ENCODE measurements at regions not wholly inside any gene's neighbourhood (a gene's known extent, or its start where the extent isn't known, plus 50 kb on each side); places are given as distances from the start of the nearest gene placed in this dataset.

- intact Hi-C loops (cut with DNase I): no loop called here
- peak; percentile 69 to 70 for ATAC-seq
These were observed 414.5 kb upstream of the ZNF608 start for GRCh38 chr5:125160787-125161502.

GRCh38 chr5:125162714-125163113 is 416.3 kb upstream of the ZNF608 start:
- intact Hi-C loops (cut with DNase I): no loop called here
- ATAC-seq (no peak), DNase-seq (no peak)

More at GRCh38 chr5:125160787-125161502, 414.5 kb upstream of the ZNF608 start:
- no peak for DNase-seq

- no peak for ATAC-seq
- DNase-seq: no peak
- intact Hi-C loops (cut with DNase I): no loop called here
These were observed 423.0 kb upstream of the ZNF608 start for GRCh38 chr5:125169396-125169795.

GRCh38 chr5:125171641-125172040 is 425.2 kb upstream of the ZNF608 start:
- intact Hi-C loops (cut with DNase I): no loop called here
- DNase-seq (no peak), ATAC-seq (no peak)

GRCh38 chr5:125175348-125176004 is 429.0 kb upstream of the ZNF608 start:
- no peak for DNase-seq
- ATAC-seq: no peak
- intact Hi-C loops (cut with DNase I): no loop called here

- ATAC-seq (no peak), DNase-seq (no peak)
- intact Hi-C loops (cut with DNase I): no loop called here
These were observed 429.6 kb upstream of the ZNF608 start for GRCh38 chr5:125176005-125176390.

- ATAC-seq (no peak), DNase-seq (no peak)
These were observed 430.9 kb upstream of the ZNF608 start for GRCh38 chr5:125177340-125177739.

GRCh38 chr5:125179612-125180011 is 433.2 kb upstream of the ZNF608 start:
- DNase-seq: no peak
- ATAC-seq: no peak
- intact Hi-C loops (cut with DNase I): loop anchor here in 1 of 2 donors (5.0 kb wide), 1 partner anchor 122 kb away; no protein-coding TSS in a partner anchor

More at GRCh38 chr5:125177340-125177739, 430.9 kb upstream of the ZNF608 start:
- intact Hi-C loops (cut with DNase I): no loop called here

GRCh38 chr5:125180231-125180829 is 433.9 kb upstream of the ZNF608 start:
- DNase-seq: no peak
- intact Hi-C loops (cut with DNase I): loop anchor here in 1 of 2 donors (5.0 kb wide), 1 partner anchor 123 kb away; no protein-coding TSS in a partner anchor
- ATAC-seq: no peak

GRCh38 chr5:125181159-125181558 is 434.7 kb upstream of the ZNF608 start:
- intact Hi-C loops (cut with DNase I): loop anchor here in 1 of 2 donors (5.0 kb wide), 1 partner anchor 124 kb away; no protein-coding TSS in a partner anchor
- no peak for DNase-seq
- no peak for ATAC-seq

- DNase-seq: no peak
- intact Hi-C loops (cut with DNase I): loop anchor here in 1 of 2 donors (5.0 kb wide), 1 partner anchor 125 kb away; no protein-coding TSS in a partner anchor
- no peak for ATAC-seq
These were observed 435.5 kb upstream of the ZNF608 start for GRCh38 chr5:125181955-125182354.

- intact Hi-C loops (cut with DNase I): no loop called here
- ATAC-seq (no peak), DNase-seq (no peak)
These were observed 439.3 kb upstream of the ZNF608 start for GRCh38 chr5:125185740-125186139.

GRCh38 chr5:125186911-125187375 is 440.5 kb upstream of the ZNF608 start:
- ATAC-seq (peak; percentile 70 to 89), DNase-seq (no peak)
- intact Hi-C loops (cut with DNase I): no loop called here

GRCh38 chr5:125189531-125189941 is 443.1 kb upstream of the ZNF608 start:
- intact Hi-C loops (cut with DNase I): no loop called here
- no peak for ATAC-seq
- no peak for DNase-seq

- no peak for ATAC-seq
- intact Hi-C loops (cut with DNase I): no loop called here
- DNase-seq: no peak
These were observed 444.0 kb upstream of the ZNF608 start for GRCh38 chr5:125190232-125191087.

GRCh38 chr5:125194883-125195282 is 448.4 kb upstream of the ZNF608 start:
- ATAC-seq: no peak

GRCh38 chr5:125196481-125197111 is 450.2 kb upstream of the ZNF608 start:
- DNase-seq (peak; percentile 32), ATAC-seq (peak; percentile 89 to 90)
- intact Hi-C loops (cut with DNase I): loop anchor here in 1 of 2 donors (5.0 kb wide), 1 partner anchor 449 kb away; the partner anchor contains the start of gene ZNF608

More at GRCh38 chr5:125194883-125195282, 448.4 kb upstream of the ZNF608 start:
- DNase-seq: no peak
- intact Hi-C loops (cut with DNase I): loop anchor here in 1 of 2 donors (5.0 kb wide), 1 partner anchor 448 kb away; the partner anchor contains the start of gene ZNF608

- intact Hi-C loops (cut with DNase I): loop anchor here in 1 of 2 donors (5.0 kb wide), 1 partner anchor 450 kb away; the partner anchor contains the start of gene ZNF608
- DNase-seq (no peak), ATAC-seq (no peak)
These were observed 450.9 kb upstream of the ZNF608 start for GRCh38 chr5:125197321-125197720.

Measured in left cardiac atrium (tissue), 4 donors.